Activated CD4-positive, alpha-beta T cell treated with anti-CD3 and anti-CD28 coated beads, Interleukin-10, Interleukin-2, amounts not matched to agents 100 ng/mL and 50 ng/mL, durations not matched to agents 16 hours and 8 hours (primary cell): ENCODE measurements at regions not wholly inside any gene's neighbourhood (a gene's known extent, or its start where the extent isn't known, plus 50 kb on each side); places are given as distances from the start of the nearest gene placed in this dataset.

Experiments
- DNase-seq: peaks from one replicate; pipeline ENCODE4 v3.0.0-alpha.2; 2020

DNA sequence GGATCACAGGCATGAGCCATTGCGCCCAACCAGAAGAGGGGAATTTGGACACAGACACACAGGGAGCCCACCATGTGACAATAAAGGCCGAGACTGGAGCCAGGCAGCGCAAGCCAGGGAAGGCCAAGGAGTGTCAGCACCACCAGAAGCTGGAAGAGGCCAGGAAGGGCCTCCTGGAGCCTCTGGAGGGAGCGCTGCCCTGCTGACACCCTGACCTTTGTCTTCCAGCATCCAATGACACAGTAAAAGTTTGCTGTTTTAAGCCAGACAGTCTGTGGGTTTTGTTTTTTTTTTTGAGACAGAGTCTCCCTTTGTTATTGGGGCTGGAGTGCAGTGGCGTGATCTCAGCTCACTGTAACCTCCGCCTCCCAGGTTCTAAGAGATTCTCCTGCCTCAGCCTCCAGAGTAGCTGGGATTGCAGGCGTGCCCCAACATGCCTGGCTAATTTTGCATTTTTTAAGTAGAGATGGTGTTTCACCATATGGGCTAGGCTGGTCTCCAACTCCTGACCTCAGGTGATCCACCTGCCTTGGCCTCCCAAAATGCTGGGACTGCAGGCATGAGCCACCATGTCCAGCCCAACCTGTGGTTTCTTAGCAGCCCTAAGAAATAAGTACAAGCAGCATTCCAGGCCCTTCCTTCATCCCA lies 215.8 kb downstream of the CTTN start:
- DNase-seq: no peak

DNA sequence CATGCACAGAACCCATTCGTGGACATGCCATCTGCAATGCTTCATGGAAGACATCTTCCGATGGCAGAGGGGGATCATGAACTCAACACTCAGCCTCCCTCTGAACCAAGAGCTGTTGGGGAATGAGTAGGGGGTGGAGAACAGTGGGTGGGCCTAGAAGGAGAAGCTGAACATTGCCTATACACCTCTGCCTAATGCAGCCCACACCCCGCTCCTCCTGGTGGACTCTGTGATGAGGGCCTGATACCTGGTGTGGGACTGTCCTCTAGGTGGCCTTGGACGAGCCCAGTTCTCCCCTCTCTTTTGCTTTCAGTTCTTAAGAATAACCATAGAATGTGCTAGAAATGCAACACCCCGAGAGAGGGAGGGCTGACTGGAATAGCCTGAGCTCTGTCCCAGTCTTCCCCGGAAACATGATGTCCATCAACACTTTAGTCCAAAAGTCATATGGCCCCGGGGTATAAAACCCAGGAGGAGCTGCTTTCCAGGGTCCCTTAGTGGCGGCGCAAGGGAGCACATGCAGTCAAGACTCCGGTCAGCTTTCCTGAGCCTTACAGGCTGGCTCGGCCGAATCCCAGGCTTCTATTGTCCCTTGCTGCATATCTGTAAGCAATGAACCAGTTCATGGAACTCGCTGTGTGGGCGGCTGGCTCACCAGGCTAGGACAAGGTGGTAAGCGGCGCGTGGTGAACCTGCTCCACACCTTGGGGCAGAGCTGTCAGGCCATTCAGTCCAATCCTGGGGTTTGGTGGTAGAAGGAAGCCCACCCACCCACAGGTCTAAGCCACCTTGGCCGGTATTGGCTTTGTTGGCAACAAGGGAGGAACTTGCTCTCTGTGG lies 216.9 kb downstream of the CTTN start:
- DNase-seq: no peak

DNA sequence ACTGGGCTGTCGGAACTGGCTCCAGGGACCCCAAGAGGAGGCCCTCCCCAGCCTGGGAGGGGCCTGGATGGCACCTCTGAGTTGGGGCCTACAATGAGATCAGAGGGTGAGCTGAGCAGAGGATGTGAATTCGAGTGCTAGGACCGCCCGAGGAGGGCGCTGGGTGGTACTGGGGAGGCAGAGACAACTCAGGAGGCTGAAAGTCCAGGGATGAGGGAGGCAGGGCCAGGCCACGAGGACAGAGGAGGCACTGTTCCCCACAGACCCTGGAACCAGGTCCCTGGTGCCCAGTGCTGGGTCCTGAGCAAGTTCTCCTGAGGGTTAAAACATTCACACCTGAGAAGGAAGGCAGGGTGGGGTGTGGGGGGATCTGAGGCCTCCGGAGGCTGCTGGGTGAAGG lies 218.0 kb downstream of the CTTN start:
- no peak for DNase-seq

GRCh38 chr11:70616938-70617654 lies 218.8 kb downstream of the CTTN start:
- DNase-seq: no peak

DNA sequence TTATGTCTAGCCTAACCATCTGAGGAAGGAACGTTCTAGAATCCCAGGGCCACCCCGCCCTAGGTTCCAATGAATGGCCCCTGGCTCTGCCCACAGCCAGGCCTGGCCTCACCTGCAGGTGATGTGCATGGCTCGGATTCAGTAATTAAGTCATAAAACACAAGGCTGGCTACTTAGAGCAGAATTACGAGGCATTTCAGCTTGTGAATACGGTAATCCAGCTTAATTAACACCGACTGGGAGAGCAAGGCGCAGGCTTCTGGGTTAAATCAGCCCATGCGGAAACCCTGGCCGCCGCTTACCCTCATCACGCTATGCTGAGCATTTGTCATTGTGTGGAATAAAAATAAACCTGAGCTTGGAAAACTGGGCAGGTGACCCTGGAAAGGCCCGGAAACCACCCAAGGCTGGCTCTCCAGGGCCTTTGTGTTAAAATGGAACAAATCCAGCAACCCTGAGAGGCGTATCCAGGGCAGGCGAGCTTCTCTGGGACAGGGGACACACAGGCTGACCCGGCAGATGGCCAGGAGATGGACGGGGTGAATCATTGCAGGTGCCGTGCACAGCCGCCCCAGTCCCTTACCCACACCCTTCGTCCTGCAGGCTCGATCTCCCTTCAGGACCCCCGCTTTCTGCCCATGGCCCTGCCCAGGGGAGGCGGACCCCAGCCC lies 220.2 kb downstream of the CTTN start:
- no peak for DNase-seq

- DNase-seq: no peak
Observed at GRCh38 chr11:70619591-70619990, 221.3 kb downstream of the CTTN start.

DNA sequence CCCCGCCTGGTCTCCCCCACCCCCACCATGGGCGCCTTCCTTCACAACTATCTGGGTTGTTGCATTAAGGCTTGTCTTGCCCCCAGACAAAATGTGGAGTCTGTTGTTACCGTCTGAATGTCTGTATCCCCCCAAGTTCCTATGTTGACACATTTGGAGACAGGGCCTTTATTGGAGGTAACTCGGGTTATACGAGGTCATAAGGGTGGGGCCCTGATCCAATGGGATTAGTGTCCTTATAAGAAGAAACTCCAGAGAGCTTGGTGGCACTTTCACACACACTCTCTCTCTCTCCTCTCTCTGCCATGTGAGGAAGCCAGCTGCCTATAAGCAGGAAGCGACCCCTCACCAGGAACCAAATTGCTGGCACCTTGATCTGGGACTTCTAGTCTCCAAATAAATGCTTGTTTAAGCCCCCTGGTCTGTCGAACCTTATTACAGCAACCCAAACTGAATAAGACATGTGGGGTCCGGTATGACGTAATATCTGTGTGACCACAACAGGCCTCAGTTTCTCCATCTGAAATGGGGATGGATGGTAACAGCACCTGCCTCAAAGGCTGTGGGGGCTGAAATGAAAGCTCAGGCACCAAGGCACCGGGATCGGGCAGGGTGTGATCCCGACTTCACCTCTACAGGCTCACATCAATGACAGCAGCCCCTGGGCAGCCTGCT lies 222.3 kb downstream of the CTTN start:
- no peak for DNase-seq

GRCh38 chr11:70621241-70621640 lies 222.9 kb downstream of the CTTN start:
- DNase-seq: no peak

GRCh38 chr11:70622091-70622490 lies 223.8 kb downstream of the CTTN start:
- DNase-seq: no peak

GRCh38 chr11:70623906-70624597 lies 225.7 kb downstream of the CTTN start:
- no peak for DNase-seq

GRCh38 chr11:70624598-70624993 lies 226.3 kb downstream of the CTTN start:
- no peak for DNase-seq

DNA sequence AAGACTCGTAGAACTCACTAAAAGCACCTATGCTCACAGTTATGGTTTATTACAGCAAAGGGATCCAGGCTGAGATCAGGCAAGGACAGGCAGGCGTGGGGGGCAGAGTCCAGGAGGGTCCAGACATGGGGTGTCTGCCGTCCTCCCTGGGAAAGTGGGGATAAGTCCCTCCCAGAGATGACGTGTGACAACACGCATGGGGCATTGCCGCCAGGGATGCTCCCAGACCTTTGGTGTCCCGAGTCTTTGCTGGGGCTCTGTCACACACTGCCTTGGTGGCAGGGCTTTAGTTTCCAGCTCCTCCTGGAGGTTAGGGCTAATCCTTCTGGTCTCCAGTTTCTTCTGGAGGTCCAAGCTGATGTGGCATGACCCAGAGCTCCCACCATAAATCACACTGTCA lies 226.7 kb downstream of the CTTN start:
- DNase-seq: no peak

- DNase-seq: no peak
Observed at GRCh38 chr11:70625582-70626518, 227.5 kb downstream of the CTTN start.

DNA sequence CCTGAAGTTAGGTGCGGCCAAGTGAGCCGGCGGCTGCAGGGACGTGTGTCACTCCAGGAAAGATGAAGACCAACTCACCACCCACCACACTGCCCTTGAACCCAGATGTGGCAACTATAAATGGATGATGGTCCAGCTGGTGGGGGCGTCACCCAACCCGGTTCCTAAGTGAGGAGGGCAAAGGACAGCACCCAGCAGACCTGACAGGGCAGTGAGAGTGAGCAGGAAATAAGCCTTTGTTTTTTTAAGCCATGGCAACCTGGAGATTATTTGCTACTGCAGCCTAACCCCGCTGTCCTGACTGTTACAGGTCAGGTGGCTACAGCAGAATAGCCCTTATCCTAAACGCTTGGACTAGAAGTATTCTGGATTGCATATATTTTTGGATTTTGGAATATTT lies 228.9 kb downstream of the CTTN start:
- no peak for DNase-seq

DNA sequence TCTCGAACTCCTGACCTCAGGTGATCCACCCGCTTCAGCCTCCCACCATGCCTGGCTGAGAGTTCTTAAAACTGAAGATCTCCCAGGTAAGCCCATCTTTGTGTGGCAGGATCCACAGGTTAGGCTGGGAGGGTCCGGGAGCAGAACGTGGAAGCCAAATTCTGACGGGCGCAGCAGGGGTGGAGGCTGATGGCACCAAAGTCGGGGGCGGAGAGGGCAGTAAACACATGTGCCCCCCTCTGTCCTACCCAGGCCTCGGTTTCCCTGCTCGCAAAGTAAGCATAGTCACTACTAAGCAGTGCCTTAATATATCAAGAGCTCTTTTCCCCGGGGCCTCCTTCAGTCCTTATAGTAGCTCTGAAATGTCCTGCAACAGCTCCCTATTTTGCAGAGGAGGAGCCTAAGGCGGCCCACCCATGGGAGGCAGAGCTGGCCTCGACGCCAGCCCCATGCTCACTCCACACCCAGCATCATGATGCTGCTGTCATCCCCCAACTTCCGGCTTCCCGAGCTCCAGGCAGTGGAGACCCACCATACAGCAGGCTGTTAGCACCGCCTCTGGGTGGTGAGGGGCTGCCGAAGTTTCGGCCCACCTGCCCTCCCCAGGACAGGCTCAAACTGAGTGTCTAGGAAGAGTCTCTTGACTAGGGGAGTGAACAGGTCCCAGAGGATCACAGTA lies 230.0 kb downstream of the CTTN start:
- no peak for DNase-seq

DNA sequence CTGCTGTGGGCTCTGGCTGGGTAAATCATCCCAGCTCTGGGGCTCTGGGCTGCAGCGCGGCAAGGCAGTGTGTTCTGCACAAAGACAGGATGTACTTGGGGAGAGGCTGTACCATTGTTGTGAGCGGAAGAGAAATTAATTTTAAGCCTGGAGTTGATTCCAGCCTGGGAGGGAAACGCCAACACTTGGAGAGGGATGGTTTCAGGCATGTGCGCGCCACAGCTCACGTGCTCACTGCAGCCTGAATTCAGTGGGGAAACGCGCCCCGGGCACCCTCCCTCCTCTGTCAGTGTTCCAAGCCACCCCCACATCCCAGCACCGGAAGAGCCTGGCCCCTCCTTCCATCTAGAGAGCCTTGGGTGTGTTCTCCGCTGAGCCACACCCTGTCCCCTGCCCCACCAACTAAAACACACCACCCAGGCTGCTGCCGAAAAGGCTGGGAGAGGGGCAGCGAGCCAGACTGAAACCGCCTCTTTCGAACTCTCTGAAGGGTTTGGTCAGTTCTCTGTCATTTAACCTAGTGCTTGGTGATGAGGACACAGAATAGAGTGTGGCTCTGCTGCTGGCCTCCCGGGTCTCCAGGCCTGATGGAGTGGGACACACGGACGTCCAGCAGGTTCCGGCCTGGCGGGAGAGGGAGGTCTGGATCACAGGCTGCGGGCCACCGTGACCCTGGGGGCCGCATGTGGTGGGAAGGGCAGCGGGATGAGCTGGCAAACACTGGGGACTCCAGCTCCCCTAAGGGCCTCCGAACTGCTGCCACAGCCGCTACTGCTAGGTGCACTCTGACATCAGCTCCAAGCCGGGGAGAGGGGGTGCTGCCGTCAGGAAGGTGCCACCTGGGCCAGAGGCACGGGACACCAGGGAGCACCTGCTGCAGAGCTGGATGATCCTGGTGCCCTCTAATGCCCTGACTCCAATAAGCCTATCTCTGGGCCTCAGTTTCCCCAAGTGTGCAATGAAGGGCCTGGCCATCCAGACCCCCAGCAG lies 230.8 kb downstream of the CTTN start:
- DNase-seq: no peak

DNA sequence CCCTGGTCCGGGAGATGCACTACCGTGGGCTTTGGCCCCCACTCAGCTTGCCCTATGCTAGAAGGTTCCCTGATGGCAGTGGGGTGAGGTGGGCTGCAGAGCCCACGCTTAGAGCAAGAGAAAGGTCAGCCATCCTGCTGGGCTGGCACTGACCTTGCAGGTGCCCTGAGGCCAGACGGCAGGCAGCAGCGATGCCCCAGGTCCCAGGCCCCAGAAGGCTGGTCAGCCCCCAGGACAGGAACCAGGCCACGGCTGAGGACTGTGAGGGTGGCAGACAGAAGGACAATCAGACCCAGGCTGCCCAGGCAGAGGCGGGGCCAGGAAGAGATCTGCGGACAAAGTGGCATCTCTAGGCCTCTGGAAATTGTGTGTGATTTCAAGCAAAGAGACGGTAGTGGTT lies 231.7 kb downstream of the CTTN start:
- DNase-seq: no peak

- no peak for DNase-seq
Observed at GRCh38 chr11:70630816-70631623, 232.7 kb downstream of the CTTN start.
